Natural killer cell treated with Interleukin-12 subunit alpha and Interleukin-12 subunit beta and Interleukin-15 and Interleukin-18, amount 100 ng/mL, for 72 hours (primary cell): ENCODE measurements at regions not wholly inside any gene's neighbourhood (a gene's known extent, or its start where the extent isn't known, plus 50 kb on each side); places are given as distances from the start of the nearest gene placed in this dataset.

Experiments
- ATAC-seq, 2 donors: fragments of 150-1000 bp; cut with Tn5 transposase in 1 of 2; sonication (Bioruptor Pico), chemical (Tn5 transposase) in 1 of 2; 2 replicates each; pipeline ENCODE4 v1.10.0; 2021
- DNase-seq: peaks from one replicate; pipeline ENCODE4 v3.0.0; 2022; ENCODE audit warnings: low spot score
- H3K27ac Mint-ChIP-seq, 2 donors: 1 replicate in 1 of 2; 2 replicates in 1 of 2; pipeline ENCODE4 v1.8.0; 2022; ENCODE audit warnings: mixed read lengths in 2 of 2, mild to moderate bottlenecking in 1 of 2, moderate library complexity in 1 of 2
- H3K27me3 Mint-ChIP-seq, 2 donors: 1 replicate in 1 of 2; 2 replicates in 1 of 2; pipeline ENCODE4 v1.8.0; 2022; ENCODE audit warnings: mixed read lengths in 2 of 2
- H3K36me3 Mint-ChIP-seq: one replicate; pipeline ENCODE4 v1.8.0; 2022; ENCODE audit warnings: mixed read lengths
- H3K4me1 Mint-ChIP-seq, 2 donors: 1 replicate in 1 of 2; 2 replicates in 1 of 2; pipeline ENCODE4 v1.8.0; 2022; ENCODE audit warnings: low read depth in 2 of 2, mixed read lengths in 2 of 2, mild to moderate bottlenecking in 1 of 2
- H3K4me3 Mint-ChIP-seq: one replicate; pipeline ENCODE4 v1.8.0; 2022; ENCODE audit warnings: mixed read lengths
- H3K9me3 Mint-ChIP-seq: 2 replicates; pipeline ENCODE4 v1.8.0; 2022; ENCODE audit warnings: mixed read lengths

DNA sequence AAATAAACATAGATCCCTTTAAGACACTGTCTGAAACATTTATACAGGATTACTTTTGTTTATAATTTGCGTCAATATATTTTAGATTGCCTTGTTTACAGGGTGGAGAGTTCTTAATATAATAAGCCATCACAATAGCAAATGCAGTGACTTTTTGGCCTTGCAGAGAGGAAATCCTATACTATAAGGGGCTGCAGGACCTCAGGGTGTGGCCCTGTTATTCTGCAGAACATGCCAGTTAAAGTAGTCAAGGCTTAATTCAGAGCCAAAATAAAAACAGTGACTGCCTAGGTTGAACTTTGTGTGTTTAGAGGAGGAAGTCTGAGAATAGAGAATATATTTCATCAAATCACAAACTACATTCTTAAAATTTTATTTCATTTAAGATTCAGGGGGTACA, 381.6 kb downstream of the DUSP6 start:
- DNase-seq (no peak), ATAC-seq (no peak)
- H3K4me3 Mint-ChIP-seq: no peak overlapping the region
- H3K27ac Mint-ChIP-seq: no peak overlapping the region
- H3K36me3 Mint-ChIP-seq: no peaks in the 10 kb centered on the region
- no peaks in the 10 kb centered on the region for H3K9me3 Mint-ChIP-seq
- H3K4me1 Mint-ChIP-seq: no peaks in the 10 kb centered on the region
- peaks cover 4 to 17% of the 10 kb centered on the region in 2 donors for H3K27me3 Mint-ChIP-seq

DNA sequence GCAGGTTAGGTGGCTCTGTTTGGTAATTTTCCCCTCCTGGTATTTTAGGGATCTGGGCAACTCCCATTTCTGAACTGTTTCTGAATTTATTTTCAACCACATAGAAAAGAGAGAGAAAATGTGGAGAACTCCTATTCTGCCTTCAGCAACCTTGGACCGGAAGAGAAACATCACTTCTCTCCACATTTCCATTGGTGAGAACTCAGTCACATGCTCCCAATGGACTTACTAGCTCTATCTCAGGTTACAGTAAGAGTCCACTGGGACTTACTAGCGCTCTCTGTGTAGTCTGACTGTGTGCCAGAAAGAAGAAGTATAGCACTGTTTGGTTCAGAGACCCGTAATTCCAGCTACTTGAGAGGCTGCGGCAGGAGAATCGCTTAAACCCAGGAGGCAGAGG, 383.2 kb downstream of the DUSP6 start:
- Mint-ChIP-seq H3K27me3 (peaks cover 8 to 20% of the 10 kb centered on the region in 2 donors), H3K9me3 (no peaks in the 10 kb centered on the region), H3K36me3 (no peaks in the 10 kb centered on the region), H3K27ac (no peak overlapping the region), H3K4me3 (no peak overlapping the region), H3K4me1 (no peaks in the 10 kb centered on the region)
- DNase-seq: no peak
- ATAC-seq: no peak

DNA sequence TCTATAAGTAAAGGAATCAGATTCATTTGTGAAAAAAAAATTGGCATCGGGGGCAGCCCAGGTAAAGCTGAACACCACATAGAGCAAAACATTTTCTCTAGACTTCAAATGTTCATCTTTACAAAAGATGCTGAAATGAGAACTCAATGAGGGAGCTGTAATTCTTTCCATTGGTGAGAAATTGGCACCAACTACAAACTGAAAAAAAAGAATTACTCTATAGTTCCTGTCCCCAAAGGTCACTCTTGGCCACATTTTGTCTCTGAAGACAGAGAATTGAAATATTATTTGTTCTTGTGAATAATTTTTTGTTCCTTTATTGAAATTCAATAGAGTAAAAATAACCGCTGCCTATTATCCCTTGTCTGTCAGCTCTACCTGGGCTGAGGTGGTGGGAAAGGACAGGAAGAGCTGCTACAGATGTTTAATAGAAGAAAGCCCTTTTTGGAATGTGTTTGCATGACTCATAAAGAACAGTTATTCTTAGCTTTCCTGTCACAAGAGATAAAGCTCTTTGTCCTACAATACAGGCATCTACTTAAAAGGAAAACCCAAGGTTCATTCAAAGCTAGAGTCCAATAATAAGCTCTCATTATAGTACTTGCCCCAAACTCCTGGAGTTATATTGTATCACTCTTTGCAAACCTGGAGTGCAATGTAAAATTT, 380.1 kb upstream of the KITLG start:
- H3K9me3 Mint-ChIP-seq: no peaks in the 10 kb centered on the region
- H3K36me3 Mint-ChIP-seq: no peaks in the 10 kb centered on the region
- H3K4me3 Mint-ChIP-seq: no peak overlapping the region
- no peak overlapping the region for H3K27ac Mint-ChIP-seq
- peaks cover 7 to 13% of the 10 kb centered on the region in 2 donors for H3K27me3 Mint-ChIP-seq
- no peak for DNase-seq
- H3K4me1 Mint-ChIP-seq: no peaks in the 10 kb centered on the region
- ATAC-seq: no peak

DNA sequence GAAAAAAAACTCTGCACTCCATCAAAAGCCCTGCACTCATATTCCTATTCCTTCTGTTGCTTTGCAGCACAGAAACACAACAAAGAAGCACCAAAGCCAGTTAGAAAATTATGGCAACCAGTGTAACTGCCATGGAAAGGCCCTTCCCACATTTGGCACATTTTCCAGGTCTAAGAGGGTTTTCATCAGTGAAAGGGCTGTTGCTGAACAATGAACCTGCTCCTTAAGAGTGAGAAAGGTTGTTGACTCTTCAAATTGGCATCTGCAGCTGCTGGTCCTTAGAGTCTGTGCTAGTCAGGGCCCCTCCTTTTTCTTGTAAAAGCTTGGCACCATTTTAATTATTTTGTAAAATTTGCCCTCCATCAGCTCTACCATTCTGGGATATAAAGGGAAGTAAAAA, 378.7 kb upstream of the KITLG start:
- H3K4me1 Mint-ChIP-seq: no peaks in the 10 kb centered on the region
- ATAC-seq (no peak), DNase-seq (no peak)
- peaks cover under 1% of the 10 kb centered on the region for H3K9me3 Mint-ChIP-seq
- H3K4me3 Mint-ChIP-seq: no peak overlapping the region
- no peak overlapping the region for H3K27ac Mint-ChIP-seq
- no peaks in the 10 kb centered on the region for H3K36me3 Mint-ChIP-seq
- peaks cover 5 to 8% of the 10 kb centered on the region in 2 donors for H3K27me3 Mint-ChIP-seq

DNA sequence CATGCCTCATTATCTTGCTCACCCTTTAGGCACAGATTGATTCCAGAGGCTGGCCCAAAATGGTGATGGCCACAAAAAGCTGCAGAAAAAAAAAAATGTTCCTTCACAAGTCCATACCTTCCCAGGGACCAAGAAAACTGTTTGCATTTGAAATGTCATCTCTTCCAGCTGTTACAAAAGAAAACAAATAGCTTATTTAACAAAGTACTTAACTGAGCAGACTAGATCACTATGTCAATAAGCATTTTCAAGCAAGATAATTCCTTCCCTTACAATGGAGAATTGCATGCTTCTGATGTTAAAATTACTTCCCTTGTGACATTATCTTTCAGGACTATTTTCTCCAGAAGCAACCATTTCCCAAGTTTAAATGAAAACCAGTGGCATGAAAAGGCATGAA, 377.9 kb upstream of the KITLG start:
- H3K27ac Mint-ChIP-seq: no peak overlapping the region
- ATAC-seq: no peak
- H3K9me3 Mint-ChIP-seq: peaks cover 3% of the 10 kb centered on the region

DNA sequence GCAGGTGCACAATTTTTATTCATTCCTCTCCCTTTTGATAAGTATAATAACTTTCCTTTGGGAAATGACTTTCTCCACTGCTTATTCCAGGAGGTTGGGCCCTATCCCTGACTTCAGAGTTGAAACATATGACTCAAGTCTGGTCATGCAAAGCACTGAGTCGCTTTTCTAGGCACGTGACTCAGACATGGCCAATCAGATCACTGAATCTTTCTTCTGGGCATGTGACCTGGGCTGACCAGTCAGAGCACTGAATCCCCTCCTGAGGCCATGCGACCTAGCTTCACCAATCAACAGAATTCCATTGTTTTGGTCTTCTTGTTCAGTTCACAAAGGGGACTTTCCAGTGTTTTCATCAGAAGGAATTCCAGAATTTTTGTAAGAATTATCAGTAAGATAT, 377.1 kb upstream of the KITLG start:
- peaks cover 3% of the 10 kb centered on the region for H3K9me3 Mint-ChIP-seq
- ATAC-seq (no peak), DNase-seq (no peak)
- peaks cover 12% of the 10 kb centered on the region in 2 donors for H3K27me3 Mint-ChIP-seq
- no peaks in the 10 kb centered on the region for H3K36me3 Mint-ChIP-seq
- H3K4me1 Mint-ChIP-seq: no peaks in the 10 kb centered on the region
- H3K4me3 Mint-ChIP-seq: no peak overlapping the region
- no peak overlapping the region for H3K27ac Mint-ChIP-seq

More for the DNA sequence above, 377.9 kb upstream of the KITLG start:
- peaks cover 8 to 10% of the 10 kb centered on the region in 2 donors for H3K27me3 Mint-ChIP-seq
- no peak overlapping the region for H3K4me3 Mint-ChIP-seq
- H3K36me3 Mint-ChIP-seq: no peaks in the 10 kb centered on the region
- DNase-seq: no peak
- H3K4me1 Mint-ChIP-seq: no peaks in the 10 kb centered on the region

DNA sequence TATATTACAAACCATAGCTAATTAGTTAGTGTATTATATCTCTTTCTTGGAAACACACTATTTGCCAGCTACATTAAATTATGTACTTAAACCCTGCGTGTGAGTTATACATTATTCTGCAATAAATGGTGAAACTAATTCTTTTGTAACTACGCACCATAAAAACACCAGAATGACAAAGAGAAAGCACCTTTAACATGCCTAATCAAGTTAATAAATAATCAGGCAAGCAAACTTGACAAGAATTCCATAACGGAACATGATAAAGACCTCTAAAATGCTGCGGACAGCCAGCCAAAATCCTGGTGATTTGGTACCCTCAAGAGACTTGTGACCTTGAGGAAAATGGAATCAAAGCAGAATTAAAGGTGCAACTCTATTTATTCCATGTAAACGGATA, 375.3 kb upstream of the KITLG start:
- peaks cover 3% of the 10 kb centered on the region for H3K9me3 Mint-ChIP-seq
- no peaks in the 10 kb centered on the region for H3K4me1 Mint-ChIP-seq
- DNase-seq: no peak
- H3K27me3 Mint-ChIP-seq: peaks cover 13 to 15% of the 10 kb centered on the region in 2 donors
- no peak overlapping the region for H3K27ac Mint-ChIP-seq
- no peaks in the 10 kb centered on the region for H3K36me3 Mint-ChIP-seq
- H3K4me3 Mint-ChIP-seq: no peak overlapping the region
- no peak for ATAC-seq

DNA sequence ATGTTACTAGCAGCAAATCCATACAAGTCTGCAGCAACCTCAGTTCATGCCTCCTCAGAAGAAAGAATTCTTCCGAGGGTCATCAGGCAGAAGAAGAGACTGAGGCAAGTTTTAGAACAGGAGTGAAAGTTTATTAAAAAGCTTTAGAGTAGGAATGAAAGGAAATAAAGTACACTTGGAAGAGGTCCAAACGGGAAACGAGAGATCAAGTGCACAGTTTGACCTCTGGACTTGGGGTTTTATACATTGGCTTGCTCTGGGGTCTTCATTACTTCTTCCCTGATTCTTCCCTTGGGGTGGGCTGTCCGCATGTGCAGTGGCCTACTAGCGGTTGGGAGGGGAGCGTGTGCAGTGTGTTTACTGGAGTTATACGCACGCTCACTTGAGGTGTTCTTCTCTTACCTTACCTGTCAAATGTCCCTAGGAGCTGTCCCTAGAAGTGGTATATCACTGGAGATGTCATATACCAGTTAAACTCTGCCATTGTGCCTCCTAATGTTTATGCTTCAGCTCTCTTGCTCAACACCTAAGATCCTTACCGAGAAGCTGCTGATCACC, 372.8 kb upstream of the KITLG start:
- H3K27ac Mint-ChIP-seq: no peak overlapping the region
- peaks cover 3% of the 10 kb centered on the region for H3K9me3 Mint-ChIP-seq
- no peak for ATAC-seq
- no peak overlapping the region for H3K4me3 Mint-ChIP-seq
- H3K36me3 Mint-ChIP-seq: no peaks in the 10 kb centered on the region
- DNase-seq: no peak
- no peaks in the 10 kb centered on the region for H3K4me1 Mint-ChIP-seq
- H3K27me3 Mint-ChIP-seq: peaks cover 13 to 15% of the 10 kb centered on the region in 2 donors

DNA sequence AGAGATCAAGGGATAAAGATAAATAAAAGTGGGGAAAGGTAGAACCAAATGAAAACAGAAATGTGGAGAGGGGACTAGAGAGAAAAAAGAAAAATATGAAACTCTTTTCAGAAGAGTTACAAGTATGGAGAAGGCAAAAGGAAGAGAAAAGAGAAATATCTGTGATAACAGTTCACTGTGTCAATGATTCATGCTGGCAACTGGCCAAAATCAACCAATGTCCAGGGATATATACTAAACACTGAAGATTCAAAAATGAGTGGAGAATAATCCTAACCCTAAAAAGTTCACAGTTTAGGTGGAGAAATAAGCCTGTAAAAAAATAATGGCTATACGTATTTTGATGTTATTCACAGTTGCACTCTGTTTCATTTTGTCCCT, 372.3 kb upstream of the KITLG start:
- no peak overlapping the region for H3K4me3 Mint-ChIP-seq
- DNase-seq (no peak), ATAC-seq (no peak)
- no peaks in the 10 kb centered on the region for H3K36me3 Mint-ChIP-seq
- peaks cover 3% of the 10 kb centered on the region for H3K9me3 Mint-ChIP-seq
- no peaks in the 10 kb centered on the region for H3K4me1 Mint-ChIP-seq
- no peak overlapping the region for H3K27ac Mint-ChIP-seq
- peaks cover 13 to 15% of the 10 kb centered on the region in 2 donors for H3K27me3 Mint-ChIP-seq

DNA sequence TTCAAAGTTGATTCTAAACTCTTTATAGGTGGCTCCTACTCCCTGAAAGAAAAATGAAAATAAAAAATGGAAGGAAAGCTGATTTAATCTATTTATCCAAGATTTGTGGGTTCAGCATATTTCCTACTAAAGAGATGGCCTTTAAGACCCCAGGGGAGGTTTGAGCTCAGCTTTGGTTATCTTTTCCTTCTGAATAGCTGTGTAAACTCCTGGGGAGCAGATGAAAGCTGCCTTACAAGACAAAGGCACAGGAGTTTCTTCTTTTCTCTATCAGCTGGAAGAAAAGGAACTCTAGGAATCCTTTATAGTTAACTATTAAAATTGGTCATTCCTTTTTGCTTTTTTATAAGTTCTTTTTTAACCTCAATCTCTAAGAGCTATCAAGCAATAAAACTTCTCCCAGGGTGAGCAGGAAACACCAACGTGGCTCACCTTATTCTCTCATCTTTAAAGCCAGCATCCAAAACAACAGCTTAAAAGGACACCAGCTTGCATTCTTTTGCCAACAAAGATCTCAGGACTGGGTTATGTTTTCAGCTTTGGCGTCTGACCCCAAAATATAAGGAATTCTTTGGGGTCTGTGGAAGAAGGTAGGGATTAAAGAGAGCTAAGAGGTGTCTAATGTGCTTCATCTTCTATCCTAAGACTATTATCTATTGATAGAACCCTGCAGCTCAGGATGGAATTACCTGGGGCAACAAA, 371.7 kb upstream of the KITLG start:
- Mint-ChIP-seq H3K27me3 (peaks cover 13 to 15% of the 10 kb centered on the region in 2 donors), H3K4me1 (no peaks in the 10 kb centered on the region), H3K36me3 (no peaks in the 10 kb centered on the region)

DNA sequence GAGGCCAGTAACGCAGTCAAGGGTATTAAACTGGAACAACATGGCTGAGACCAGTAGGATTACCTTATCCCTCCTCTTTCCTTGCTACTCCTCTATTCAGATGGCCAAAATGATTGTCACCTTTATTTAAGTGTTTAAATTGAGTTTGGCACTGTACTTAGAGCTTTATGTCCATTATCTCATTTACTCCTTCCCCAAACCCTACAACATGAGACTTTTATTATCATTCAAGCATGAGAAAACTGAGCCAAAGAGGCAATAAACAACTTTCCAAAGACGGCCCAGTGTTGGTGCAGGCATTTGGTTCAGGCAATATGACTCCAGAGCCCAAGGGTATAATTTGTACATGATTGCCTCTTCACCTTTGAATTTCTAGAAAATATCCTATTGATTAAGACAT, 370.9 kb upstream of the KITLG start:
- Mint-ChIP-seq H3K4me1 (peaks cover 0 to 2% of the 10 kb centered on the region in 2 donors), H3K27ac (no peak overlapping the region), H3K9me3 (peaks cover 3% of the 10 kb centered on the region), H3K4me3 (no peak overlapping the region), H3K27me3 (peaks cover 11 to 12% of the 10 kb centered on the region in 2 donors), H3K36me3 (no peaks in the 10 kb centered on the region)
- DNase-seq (no peak), ATAC-seq (no peak)

More for the DNA sequence above, 371.7 kb upstream of the KITLG start:
- Mint-ChIP-seq H3K9me3 (peaks cover 3% of the 10 kb centered on the region), H3K4me3 (no peak overlapping the region), H3K27ac (no peak overlapping the region)
- DNase-seq (no peak), ATAC-seq (no peak)

DNA sequence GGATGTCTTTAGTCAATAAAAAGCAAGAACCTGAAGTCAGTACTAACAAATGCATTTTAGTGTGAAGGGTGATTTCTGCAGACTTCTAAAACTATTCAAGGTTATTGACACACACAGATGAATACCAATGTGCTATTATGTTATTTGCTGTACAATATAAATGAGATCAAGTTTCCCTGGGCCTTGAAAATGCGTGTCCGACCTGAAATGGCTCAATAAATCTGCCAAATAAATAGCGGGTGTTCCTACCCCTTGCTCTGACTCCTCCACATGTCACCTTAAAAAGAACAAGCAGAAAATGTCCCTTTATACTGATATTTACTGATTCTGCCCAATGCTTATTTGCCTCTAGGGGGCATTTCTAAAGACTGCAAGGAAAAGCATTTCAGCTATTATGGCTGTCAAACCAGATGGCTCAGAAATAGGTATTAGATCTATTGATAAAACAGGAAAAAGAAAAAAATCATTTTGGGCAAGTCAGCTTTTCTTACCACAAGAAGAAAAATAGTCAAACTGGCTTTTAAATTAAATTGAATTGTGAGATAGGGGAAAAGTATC, 367.3 kb upstream of the KITLG start:
- DNase-seq (no peak), ATAC-seq (no peak)
- Mint-ChIP-seq H3K27me3 (peaks cover 2 to 12% of the 10 kb centered on the region in 2 donors), H3K36me3 (no peaks in the 10 kb centered on the region), H3K4me3 (no peak overlapping the region), H3K4me1 (peaks cover 0 to 5% of the 10 kb centered on the region in 2 donors), H3K27ac (no peak overlapping the region), H3K9me3 (no peaks in the 10 kb centered on the region)

DNA sequence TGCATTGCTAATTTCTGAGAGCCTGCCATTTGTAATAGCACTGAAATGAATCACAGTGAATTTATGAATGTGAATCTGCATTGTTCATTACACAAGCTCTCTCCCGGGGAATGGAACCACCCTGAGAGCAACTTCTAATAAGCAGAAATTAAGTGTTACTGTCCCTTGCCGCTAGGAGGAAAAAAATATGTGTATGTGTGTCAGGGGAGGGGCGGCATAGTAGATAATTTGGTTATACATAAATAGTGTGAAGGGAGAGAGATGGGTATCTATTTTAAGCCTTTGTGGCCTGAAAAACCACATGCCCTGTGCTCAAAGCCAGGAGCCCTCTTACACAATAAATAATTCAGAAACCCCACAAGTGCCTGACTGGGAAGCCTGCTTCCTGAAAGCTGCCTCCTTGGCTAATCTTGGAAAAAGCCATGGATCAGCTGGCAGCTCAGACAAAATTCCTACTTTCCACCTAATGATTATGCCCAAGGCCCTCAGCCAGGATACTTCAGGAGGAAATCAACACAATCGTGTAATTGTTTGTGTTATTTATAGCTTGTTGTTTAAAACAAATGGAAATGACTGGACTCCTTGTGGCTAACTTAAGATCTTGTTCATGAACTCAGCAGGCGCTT, 366.2 kb upstream of the KITLG start:
- no peak for DNase-seq
- Mint-ChIP-seq H3K4me1 (peaks cover 0 to 5% of the 10 kb centered on the region in 2 donors), H3K36me3 (no peaks in the 10 kb centered on the region), H3K4me3 (no peak overlapping the region), H3K27me3 (peaks cover under 1 to 7% of the 10 kb centered on the region in 2 donors), H3K27ac (no peak overlapping the region), H3K9me3 (no peaks in the 10 kb centered on the region)
- ATAC-seq: no peak
